Mammary epithelial cell (primary cell): ENCODE measurements at regions not wholly inside any gene's neighbourhood (a gene's known extent, or its start where the extent isn't known, plus 50 kb on each side); places are given as distances from the start of the nearest gene placed in this dataset.

Experiments used
- CTCF ChIP-seq, 2 donors: IDR thresholded peaks in 1 of 2; conservative IDR thresholded peaks in 1 of 2; 2 replicates each; pipeline ENCODE4 v1.5.1; 2011 to 2012; ENCODE audit warnings: inconsistent platforms in 2 of 2, low read length in 2 of 2, mild to moderate bottlenecking in 2 of 2, control low read depth in 1 of 2, low read depth in 1 of 2; ENCODE audit not compliant: insufficient read depth in 1 of 2; ENCODE audit errors: extremely low read depth in 1 of 2
- EZH2 ChIP-seq: IDR thresholded peaks from 2 replicates; pipeline ENCODE4 v1.6.1; 2012; ENCODE audit warnings: low read length, inconsistent platforms, borderline replicate concordance

- TF ChIP-seq CTCF (conservative IDR thresholded peaks at IDR 0.05 in 1 of 2, IDR thresholded peaks at IDR 0.05 in 1 of 2; ENCODE audit: extremely low read depth in 1 of 2, insufficient read depth in 1 of 2, low read depth in 1 of 2, low read length in 2 of 2), result no peak
- TF ChIP-seq EZH2, result no peak
These were observed 315.8 kb downstream of the CTTN start for GRCh38 chr11:70713988-70714665.
